GM21786 (cell line): ENCODE measurements at regions not wholly inside any gene's neighbourhood (a gene's known extent, or its start where the extent isn't known, plus 50 kb on each side); places are given as distances from the start of the nearest gene placed in this dataset.
"Not testable (repeated sequence)": the region's sequence is repeated elsewhere in the genome, so short reads cannot be mapped to it uniquely, and the experiment has no call there.

Experiments
- ATAC-seq: cut with Tn5 transposase; IDR thresholded peaks from one replicate; pipeline ENCODE4 v1.9.1; 2021; ENCODE audit not compliant: unreplicated experiment

GRCh38 chr12:105575235-105575634, 244.7 kb downstream of the C12orf75 start:
- ATAC-seq, result no peak

GRCh38 chr12:105576261-105576660, 245.8 kb downstream of the C12orf75 start:
- no peak for ATAC-seq

- ATAC-seq, result no peak
Observed at GRCh38 chr12:105580821-105581352, 250.4 kb downstream of the C12orf75 start.

GRCh38 chr12:105581420-105581819, 250.9 kb downstream of the C12orf75 start:
- ATAC-seq, result no peak

- ATAC-seq, result no peak
Observed at GRCh38 chr12:105585107-105585506, 254.6 kb downstream of the C12orf75 start.

GRCh38 chr12:105587237-105587636, 256.7 kb downstream of the C12orf75 start:
- ATAC-seq, result no peak

GRCh38 chr12:105588106-105588505, 257.6 kb downstream of the C12orf75 start:
- no peak for ATAC-seq

GRCh38 chr12:105590571-105590970, 260.1 kb downstream of the C12orf75 start:
- ATAC-seq, result no peak

GRCh38 chr12:105595440-105595839, 264.9 kb downstream of the C12orf75 start:
- ATAC-seq, result no peak

- no peak for ATAC-seq
Observed at GRCh38 chr12:105596731-105597130, 266.2 kb downstream of the C12orf75 start.

- no peak for ATAC-seq
Observed at GRCh38 chr12:105598031-105598430, 267.5 kb downstream of the C12orf75 start.

- ATAC-seq, result no peak
Observed at GRCh38 chr12:105600911-105601545, 270.5 kb downstream of the C12orf75 start.

- ATAC-seq, result not testable (repeated sequence)
Observed at GRCh38 chr12:105602312-105602711, 271.8 kb downstream of the C12orf75 start.

GRCh38 chr12:105604281-105604680, 273.8 kb downstream of the C12orf75 start:
- ATAC-seq, result not testable (repeated sequence)

GRCh38 chr12:105606613-105607012, 276.1 kb downstream of the C12orf75 start:
- ATAC-seq, result not testable (repeated sequence)

- ATAC-seq, result not testable (repeated sequence)
Observed at GRCh38 chr12:105609001-105609400, 278.5 kb downstream of the C12orf75 start.

- ATAC-seq, result no peak
Observed at GRCh38 chr12:105610459-105610858, 280.0 kb downstream of the C12orf75 start.

GRCh38 chr12:105611340-105611739, 280.8 kb downstream of the C12orf75 start:
- no peak for ATAC-seq

- ATAC-seq, result no peak
Observed at GRCh38 chr12:105613269-105613668, 282.8 kb downstream of the C12orf75 start.

GRCh38 chr12:105613887-105614286, 283.4 kb downstream of the C12orf75 start:
- ATAC-seq, result no peak

- ATAC-seq, result no peak
Observed at GRCh38 chr12:105616971-105617540, 286.6 kb downstream of the C12orf75 start.

GRCh38 chr12:105622220-105622619, 291.7 kb downstream of the C12orf75 start:
- ATAC-seq, result no peak
